ENCODE measurements at regions not wholly inside any gene's neighbourhood (a gene's known extent, or its start where the extent isn't known, plus 50 kb on each side); places are given as distances from the start of the nearest gene placed in this dataset.
"Not testable (repeated sequence)": the region's sequence is repeated elsewhere in the genome, so short reads cannot be mapped to it uniquely, and the experiment has no call there.

- Histone ChIP-seq H3K4me3 (no peak overlapping the region), H3K4me1 (no peaks in the 10 kb centered on the region), H3K27ac (no peak overlapping the region), H3K9me3 (no peaks in the 10 kb centered on the region), H3K36me3 (no peaks in the 10 kb centered on the region), H3K27me3 (no peaks in the 10 kb centered on the region)
- intact Hi-C loops (cut with DNase I), result no loop called here
- no peak for DNase-seq (ENCODE audit: low spot score in 2 of 2)
- TF ChIP-seq, protein P1, sequence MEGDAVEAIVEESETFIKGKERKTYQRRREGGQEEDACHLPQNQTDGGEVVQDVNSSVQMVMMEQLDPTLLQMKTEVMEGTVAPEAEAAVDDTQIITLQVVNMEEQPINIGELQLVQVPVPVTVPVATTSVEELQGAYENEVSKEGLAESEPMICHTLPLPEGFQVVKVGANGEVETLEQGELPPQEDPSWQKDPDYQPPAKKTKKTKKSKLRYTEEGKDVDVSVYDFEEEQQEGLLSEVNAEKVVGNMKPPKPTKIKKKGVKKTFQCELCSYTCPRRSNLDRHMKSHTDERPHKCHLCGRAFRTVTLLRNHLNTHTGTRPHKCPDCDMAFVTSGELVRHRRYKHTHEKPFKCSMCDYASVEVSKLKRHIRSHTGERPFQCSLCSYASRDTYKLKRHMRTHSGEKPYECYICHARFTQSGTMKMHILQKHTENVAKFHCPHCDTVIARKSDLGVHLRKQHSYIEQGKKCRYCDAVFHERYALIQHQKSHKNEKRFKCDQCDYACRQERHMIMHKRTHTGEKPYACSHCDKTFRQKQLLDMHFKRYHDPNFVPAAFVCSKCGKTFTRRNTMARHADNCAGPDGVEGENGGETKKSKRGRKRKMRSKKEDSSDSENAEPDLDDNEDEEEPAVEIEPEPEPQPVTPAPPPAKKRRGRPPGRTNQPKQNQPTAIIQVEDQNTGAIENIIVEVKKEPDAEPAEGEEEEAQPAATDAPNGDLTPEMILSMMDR (IDR thresholded peaks at IDR 0.05), result no peak
Observed at GRCh38 chr1:70586046-70586445, 175.0 kb downstream of the CTH start.

GRCh38 chr1:70587872-70588366 lies 176.9 kb downstream of the CTH start:
- Histone ChIP-seq H3K4me3 (no peak overlapping the region), H3K27me3 (no peaks in the 10 kb centered on the region), H3K36me3 (no peaks in the 10 kb centered on the region), H3K4me1 (no peaks in the 10 kb centered on the region), H3K27ac (no peak overlapping the region), H3K9me3 (no peaks in the 10 kb centered on the region)
- no peak for DNase-seq (ENCODE audit: low spot score in 2 of 2)
- intact Hi-C loops (cut with DNase I), result no loop called here
- TF ChIP-seq, protein P1 (IDR thresholded peaks at IDR 0.05), result no peak

- H3K36me3 ChIP-seq; H3K9me3 ChIP-seq; H3K27me3 ChIP-seq; intact Hi-C loops (cut with DNase I); H3K4me1 ChIP-seq; DNase-seq (ENCODE audit: low spot score in 2 of 2); H3K4me3 ChIP-seq; H3K27ac ChIP-seq: not testable (repeated sequence)
Observed at GRCh38 chr1:70593551-70593950, 182.5 kb downstream of the CTH start.

- no peaks in the 10 kb centered on the region for H3K27me3 ChIP-seq
- H3K27ac ChIP-seq, result no peak overlapping the region
- H3K4me3 ChIP-seq, result no peak overlapping the region
- H3K36me3 ChIP-seq, result no peaks in the 10 kb centered on the region
- TF ChIP-seq, protein P1 (IDR thresholded peaks at IDR 0.05), result no peak
- DNase-seq (ENCODE audit: low spot score in 2 of 2), result no peak
- intact Hi-C loops (cut with DNase I), result no loop called here
- H3K9me3 ChIP-seq, result no peaks in the 10 kb centered on the region
- H3K4me1 ChIP-seq, result no peaks in the 10 kb centered on the region
Observed at GRCh38 chr1:70608815-70609214, 197.7 kb downstream of the CTH start.

DNA sequence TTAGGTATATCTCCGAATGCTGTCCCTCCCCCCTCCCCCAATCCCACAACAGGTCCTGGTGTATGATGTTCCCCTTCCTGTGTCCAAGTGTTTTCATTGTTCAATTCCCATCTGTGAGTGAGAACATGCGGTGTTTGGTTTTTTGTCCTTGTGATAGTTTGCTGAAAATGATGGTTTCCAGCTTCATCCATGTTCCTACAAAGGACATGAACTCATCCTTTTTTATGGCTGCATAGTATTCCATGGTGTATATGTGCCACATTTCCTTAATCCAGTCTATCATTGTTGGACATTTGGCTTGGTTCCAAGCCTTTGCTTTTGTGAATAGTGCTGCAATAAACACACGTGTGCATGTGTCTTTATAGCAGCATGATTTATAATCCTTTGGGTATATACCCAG lies 199.1 kb downstream of the CTH start:
- DNase-seq (ENCODE audit: low spot score in 2 of 2); H3K4me3 ChIP-seq; intact Hi-C loops (cut with DNase I); H3K9me3 ChIP-seq; H3K36me3 ChIP-seq; H3K27ac ChIP-seq; H3K4me1 ChIP-seq; H3K27me3 ChIP-seq: not testable (repeated sequence)

GRCh38 chr1:70616946-70617345 lies 205.9 kb downstream of the CTH start:
- DNase-seq (ENCODE audit: low spot score in 2 of 2), result no peak
- intact Hi-C loops (cut with DNase I), result no loop called here
- H3K36me3 ChIP-seq, result no peaks in the 10 kb centered on the region
- H3K27me3 ChIP-seq, result no peaks in the 10 kb centered on the region
- no peaks in the 10 kb centered on the region for H3K4me1 ChIP-seq
- no peak overlapping the region for H3K4me3 ChIP-seq
- H3K9me3 ChIP-seq, result no peaks in the 10 kb centered on the region
- H3K27ac ChIP-seq, result no peak overlapping the region
- TF ChIP-seq, protein P1 (IDR thresholded peaks at IDR 0.05), result no peak

GRCh38 chr1:70617728-70618127 lies 206.7 kb downstream of the CTH start:
- TF ChIP-seq, protein P1 (IDR thresholded peaks at IDR 0.05), result no peak
- intact Hi-C loops (cut with DNase I), result no loop called here
- Histone ChIP-seq H3K27me3 (no peaks in the 10 kb centered on the region), H3K27ac (no peak overlapping the region), H3K36me3 (no peaks in the 10 kb centered on the region), H3K9me3 (no peaks in the 10 kb centered on the region), H3K4me1 (no peaks in the 10 kb centered on the region), H3K4me3 (no peak overlapping the region)
- DNase-seq (ENCODE audit: low spot score in 2 of 2), result no peak
